ENCODE measurements at regions not wholly inside any gene's neighbourhood (a gene's known extent, or its start where the extent isn't known, plus 50 kb on each side); places are given as distances from the start of the nearest gene placed in this dataset.

- ChIA-PET POLR2A (ENCODE audit: unreplicated experiment) (no interaction called here), CTCF (no interaction called here)
- no peak overlapping the region for H3K4me3 ChIP-seq (ENCODE audit: low read length)
- H3K9ac ChIP-seq (ENCODE audit: low read length): no peak overlapping the region
- no peaks in the 10 kb centered on the region for H3K27me3 ChIP-seq (ENCODE audit: low read length)
- H3K36me3 ChIP-seq (ENCODE audit: low read depth, low read length): no peaks in the 10 kb centered on the region; the same call in 1 of the 2 replicates
- no peak overlapping the region for H2AFZ ChIP-seq (ENCODE audit: low read length)
- no peaks in the 10 kb centered on the region for H3K9me2 ChIP-seq (replicated peaks; ENCODE audit: low read length)
- no peaks in the 10 kb centered on the region for H4K20me1 ChIP-seq (ENCODE audit: low read length)
- peaks cover 12% of the 10 kb centered on the region; the same call in 1 of the 2 replicates for H3K4me1 ChIP-seq (ENCODE audit: insufficient read depth, low read length)
- no peak overlapping the region for H3K27ac ChIP-seq (ENCODE audit: low read length)
- TF ChIP-seq EZH2phosphoT487 (IDR thresholded peaks at IDR 0.05; ENCODE audit: borderline replicate concordance, low read length) (no peak), CTCF (conservative IDR thresholded peaks at IDR 0.05; ENCODE audit: low read depth, low read length) (no peak), EZH2 (IDR thresholded peaks at IDR 0.05; ENCODE audit: low read length, unreplicated experiment) (no peak)
- DNase-seq (no peak), ATAC-seq (no peak)
- BruUV-seq (replicated peaks): no TSS peak
- no peaks in the 10 kb centered on the region for H3K9me3 ChIP-seq (ENCODE audit: low read length)
- intact Hi-C loops (cut with micrococcal nuclease): no loop called here
- H3F3A ChIP-seq (ENCODE audit: low read length, unreplicated experiment): no peaks in the 10 kb centered on the region
- 0 out of 2 replicates have a peak, but pooled peaks cover 13% of the 10 kb centered on the region for H3K79me2 ChIP-seq (ENCODE audit: low read length)
- H3K4me2 ChIP-seq (ENCODE audit: low read length): no peak overlapping the region
Measured at GRCh38 chr4:41377196-41377595, 120.5 kb downstream of the UCHL1 start.

GRCh38 chr4:41379230-41379629 is 122.5 kb downstream of the UCHL1 start:
- CTCF ChIA-PET: no interaction called here
- Histone ChIP-seq H3K36me3 (ENCODE audit: low read depth, low read length) (no peaks in the 10 kb centered on the region; the same call in 1 of the 2 replicates), H3K27ac (ENCODE audit: low read length) (no peak overlapping the region), H4K20me1 (ENCODE audit: low read length) (no peaks in the 10 kb centered on the region), H3K4me2 (ENCODE audit: low read length) (no peak overlapping the region), H3K9me3 (ENCODE audit: low read length) (no peaks in the 10 kb centered on the region), H3K4me3 (ENCODE audit: low read length) (no peak overlapping the region), H3K9me2 (replicated peaks; ENCODE audit: low read length) (no peaks in the 10 kb centered on the region), H3K79me2 (ENCODE audit: low read length) (0 out of 2 replicates have a peak, but pooled peaks cover 5% of the 10 kb centered on the region), H3K9ac (ENCODE audit: low read length) (no peak overlapping the region), H3K4me1 (ENCODE audit: insufficient read depth, low read length) (peaks cover 12% of the 10 kb centered on the region; the same call in 1 of the 2 replicates), H3F3A (ENCODE audit: low read length, unreplicated experiment) (no peaks in the 10 kb centered on the region), H2AFZ (ENCODE audit: low read length) (no peak overlapping the region), H3K27me3 (ENCODE audit: low read length) (no peaks in the 10 kb centered on the region)
- BruUV-seq (replicated peaks): no TSS peak
- TF ChIP-seq EZH2phosphoT487 (IDR thresholded peaks at IDR 0.05; ENCODE audit: borderline replicate concordance, low read length) (no peak), CTCF (conservative IDR thresholded peaks at IDR 0.05; ENCODE audit: low read depth, low read length) (no peak), EZH2 (IDR thresholded peaks at IDR 0.05; ENCODE audit: low read length, unreplicated experiment) (no peak)
- intact Hi-C loops (cut with micrococcal nuclease): no loop called here
- POLR2A ChIA-PET (ENCODE audit: unreplicated experiment): no interaction called here
- ATAC-seq (no peak), DNase-seq (no peak)

GRCh38 chr4:41380511-41381157 is 123.9 kb downstream of the UCHL1 start:
- no peak overlapping the region for H3K4me3 ChIP-seq (ENCODE audit: low read length)
- H3K4me1 ChIP-seq (ENCODE audit: insufficient read depth, low read length): peaks cover 6% of the 10 kb centered on the region; the same call in 1 of the 2 replicates
- no peaks in the 10 kb centered on the region for H3K9me2 ChIP-seq (replicated peaks; ENCODE audit: low read length)
- no peak overlapping the region for H3K4me2 ChIP-seq (ENCODE audit: low read length)
- no peak overlapping the region for H3K9ac ChIP-seq (ENCODE audit: low read length)
- ChIA-PET POLR2A (ENCODE audit: unreplicated experiment) (no interaction called here), CTCF (no interaction called here)
- H3K27me3 ChIP-seq (ENCODE audit: low read length): no peaks in the 10 kb centered on the region
- no peak for TF ChIP-seq EZH2 (IDR thresholded peaks at IDR 0.05; ENCODE audit: low read length, unreplicated experiment)
- BruUV-seq (replicated peaks): no TSS peak
- no peaks in the 10 kb centered on the region; the same call in 1 of the 2 replicates for H3K36me3 ChIP-seq (ENCODE audit: low read depth, low read length)
- DNase-seq (no peak), ATAC-seq (no peak)
- no peak overlapping the region for H2AFZ ChIP-seq (ENCODE audit: low read length)
- H3K79me2 ChIP-seq (ENCODE audit: low read length): 0 out of 2 replicates have a peak, but pooled peaks cover 5% of the 10 kb centered on the region
- H3F3A ChIP-seq (ENCODE audit: low read length, unreplicated experiment): no peaks in the 10 kb centered on the region
- no peaks in the 10 kb centered on the region for H3K9me3 ChIP-seq (ENCODE audit: low read length)
- intact Hi-C loops (cut with micrococcal nuclease): no loop called here
- no peak overlapping the region for H3K27ac ChIP-seq (ENCODE audit: low read length)
- no peaks in the 10 kb centered on the region for H4K20me1 ChIP-seq (ENCODE audit: low read length)

All from PC-3 (cell line).